ENCODE measurements at regions not wholly inside any gene's neighbourhood (a gene's known extent, or its start where the extent isn't known, plus 50 kb on each side); places are given as distances from the start of the nearest gene placed in this dataset.

- TF ChIP-seq, protein P1, sequence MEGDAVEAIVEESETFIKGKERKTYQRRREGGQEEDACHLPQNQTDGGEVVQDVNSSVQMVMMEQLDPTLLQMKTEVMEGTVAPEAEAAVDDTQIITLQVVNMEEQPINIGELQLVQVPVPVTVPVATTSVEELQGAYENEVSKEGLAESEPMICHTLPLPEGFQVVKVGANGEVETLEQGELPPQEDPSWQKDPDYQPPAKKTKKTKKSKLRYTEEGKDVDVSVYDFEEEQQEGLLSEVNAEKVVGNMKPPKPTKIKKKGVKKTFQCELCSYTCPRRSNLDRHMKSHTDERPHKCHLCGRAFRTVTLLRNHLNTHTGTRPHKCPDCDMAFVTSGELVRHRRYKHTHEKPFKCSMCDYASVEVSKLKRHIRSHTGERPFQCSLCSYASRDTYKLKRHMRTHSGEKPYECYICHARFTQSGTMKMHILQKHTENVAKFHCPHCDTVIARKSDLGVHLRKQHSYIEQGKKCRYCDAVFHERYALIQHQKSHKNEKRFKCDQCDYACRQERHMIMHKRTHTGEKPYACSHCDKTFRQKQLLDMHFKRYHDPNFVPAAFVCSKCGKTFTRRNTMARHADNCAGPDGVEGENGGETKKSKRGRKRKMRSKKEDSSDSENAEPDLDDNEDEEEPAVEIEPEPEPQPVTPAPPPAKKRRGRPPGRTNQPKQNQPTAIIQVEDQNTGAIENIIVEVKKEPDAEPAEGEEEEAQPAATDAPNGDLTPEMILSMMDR (IDR thresholded peaks at IDR 0.05) = no peak
Observed at GRCh38 chrX:78456909-78457308, 129.5 kb upstream of the CYSLTR1 start.

DNA sequence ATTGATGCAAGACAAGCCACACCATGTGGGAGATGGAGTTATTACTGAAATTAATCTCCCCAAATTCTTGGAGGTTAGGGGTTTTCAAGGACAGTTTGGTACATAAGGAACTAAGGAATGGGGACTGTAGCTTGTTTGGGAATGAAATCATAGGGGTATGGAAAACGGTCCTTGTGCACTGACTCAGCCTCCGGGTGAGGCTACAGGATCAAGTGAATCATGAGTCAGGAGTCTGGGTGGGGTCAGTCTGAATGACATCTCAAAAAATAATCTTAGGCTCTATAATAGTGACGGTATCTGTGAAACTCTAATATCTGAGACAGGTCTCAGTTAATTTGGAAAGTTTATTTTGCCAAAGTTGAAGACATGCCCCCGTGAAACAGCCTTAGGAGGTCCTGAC is 128.5 kb upstream of the CYSLTR1 start:
- TF ChIP-seq, protein P1 (IDR thresholded peaks at IDR 0.05) = no peak

- TF ChIP-seq, protein P1 (IDR thresholded peaks at IDR 0.05) = no peak
Observed at GRCh38 chrX:78452356-78452755, 124.9 kb upstream of the CYSLTR1 start.

GRCh38 chrX:78437621-78438020 is 110.2 kb upstream of the CYSLTR1 start:
- TF ChIP-seq, protein P1 (IDR thresholded peaks at IDR 0.05) = no peak

DNA sequence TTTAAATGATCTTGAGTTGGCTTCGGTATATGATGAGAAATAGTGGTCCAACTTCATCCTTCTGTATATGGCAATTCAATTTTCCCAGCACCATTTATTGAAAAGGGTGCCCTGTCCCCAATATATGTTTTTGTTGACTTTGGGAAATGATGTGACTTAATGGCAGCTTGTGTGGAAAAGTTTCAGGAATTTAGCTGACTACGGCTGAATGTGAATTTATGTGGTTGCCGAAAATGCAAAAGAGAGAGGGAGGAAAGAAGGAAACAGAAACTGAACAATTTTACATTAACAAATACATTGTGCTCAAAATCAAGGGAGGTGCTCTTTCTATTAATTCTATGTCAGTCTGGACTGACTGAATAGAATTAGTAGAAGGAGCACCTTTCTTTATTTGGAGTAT is 101.8 kb upstream of the CYSLTR1 start:
- TF ChIP-seq, protein P1 (IDR thresholded peaks at IDR 0.05) = no peak

GRCh38 chrX:78388663-78389062 is 61.3 kb upstream of the CYSLTR1 start:
- TF ChIP-seq, protein P1 (IDR thresholded peaks at IDR 0.05) = no peak

GRCh38 chrX:78387364-78387763 is 60.0 kb upstream of the CYSLTR1 start:
- TF ChIP-seq, protein P1 (IDR thresholded peaks at IDR 0.05) = no peak

- TF ChIP-seq, protein P1 (IDR thresholded peaks at IDR 0.05) = no peak
Observed at GRCh38 chrX:78384486-78384885, 57.1 kb upstream of the CYSLTR1 start.

All from LNCAP (cell line).